Smooth muscle cell (in vitro differentiated cells): ENCODE measurements at regions not wholly inside any gene's neighbourhood (a gene's known extent, or its start where the extent isn't known, plus 50 kb on each side); places are given as distances from the start of the nearest gene placed in this dataset.

Experiments used
- DNase-seq: peaks from one replicate; lab custom pipeline; 2025; ENCODE audit not compliant: unreplicated experiment; lab: John Stamatoyannopoulos, UW
- H2AFZ ChIP-seq: fragments of 200-600 bp; sonication (generic); 2 replicates; pipeline ENCODE4 v1.6.0; 2016; ENCODE audit warnings: antibody characterized with exemption, low read depth, mild to moderate bottlenecking
- H3F3A ChIP-seq: fragments of 200-600 bp; sonication (generic); 2 replicates; pipeline ENCODE4 v1.6.0; 2017; ENCODE audit warnings: antibody characterized with exemption, low read depth
- H3K27ac ChIP-seq: fragments of 200-600 bp; sonication (generic); 2 replicates; pipeline ENCODE4 v1.5.1; 2016; ENCODE audit warnings: low read depth, mild to moderate bottlenecking
- H3K27me3 ChIP-seq: fragments of 200-600 bp; sonication (generic); 2 replicates; pipeline ENCODE4 v1.6.1; 2016; ENCODE audit warnings: low read depth, mild to moderate bottlenecking
- H3K36me3 ChIP-seq: fragments of 200-600 bp; sonication (generic); 2 replicates; pipeline ENCODE4 v1.5.1; 2016; ENCODE audit warnings: low read depth
- H3K4me1 ChIP-seq: fragments of 200-600 bp; sonication (generic); 2 replicates; pipeline ENCODE4 v1.5.1; 2016; ENCODE audit warnings: low read depth
- H3K4me2 ChIP-seq: fragments of 200-600 bp; sonication (generic); 2 replicates; pipeline ENCODE4 v1.6.0; 2016; ENCODE audit warnings: mild to moderate bottlenecking
- H3K4me3 ChIP-seq: fragments of 200-600 bp; sonication (generic); 2 replicates; pipeline ENCODE4 v1.5.1; 2016; ENCODE audit warnings: mild to moderate bottlenecking
- H3K79me2 ChIP-seq: fragments of 200-600 bp; sonication (generic); 2 replicates; pipeline ENCODE4 v1.6.0; 2016; ENCODE audit warnings: low read depth, mild to moderate bottlenecking
- H3K9ac ChIP-seq: fragments of 200-600 bp; sonication (generic); 2 replicates; pipeline ENCODE4 v1.6.0; 2016; ENCODE audit warnings: low read depth
- H3K9me3 ChIP-seq: fragments of 200-600 bp; sonication (generic); replicated peaks from 2 replicates; pipeline ENCODE4 v1.5.1; 2016; ENCODE audit warnings: low read depth
- H4K20me1 ChIP-seq: fragments of 200-600 bp; sonication (generic); 2 replicates; pipeline ENCODE4 v1.6.0; 2016; ENCODE audit warnings: low read depth
- CTCF ChIP-seq: fragments of 200-600 bp; sonication (generic); IDR thresholded peaks from 2 replicates; pipeline ENCODE4 v1.5.1; 2017; ENCODE audit warnings: borderline replicate concordance, mild to moderate bottlenecking, antibody characterized with exemption; ENCODE audit not compliant: insufficient read depth, poor library complexity, severe bottlenecking
- WGBS: methylation state at CpG from one replicate; pipeline ENCODE4 v1.1.7; 2016; ENCODE audit warnings: low lambda C conversion rate; 5-methylcytosine and 5-hydroxymethylcytosine counted together

- Histone ChIP-seq H3K9me3 (no peaks in the 10 kb centered on the region), H3K4me2 (no peak overlapping the region), H3K27ac (no peak overlapping the region), H3K27me3 (no peaks in the 10 kb centered on the region), H3K9ac (no peak overlapping the region), H3K4me3 (no peak overlapping the region), H3K36me3 (no peaks in the 10 kb centered on the region), H3K4me1 (no peaks in the 10 kb centered on the region), H4K20me1 (no peaks in the 10 kb centered on the region), H3F3A (no peaks in the 10 kb centered on the region), H2AFZ (no peak overlapping the region), H3K79me2 (no peaks in the 10 kb centered on the region)
- no peak for DNase-seq
- no peak for TF ChIP-seq CTCF
- 71% methylated on average over 4 of the region's 4 CpGs for WGBS
Measured at GRCh38 chr22:49709464-49709863, 118.2 kb downstream of the BRD1 start.

GRCh38 chr22:49705972-49706352, 121.7 kb downstream of the BRD1 start:
- no peaks in the 10 kb centered on the region for H3K27me3 ChIP-seq
- no peak overlapping the region for H2AFZ ChIP-seq
- H3F3A ChIP-seq: no peaks in the 10 kb centered on the region
- H3K4me1 ChIP-seq: no peaks in the 10 kb centered on the region
- TF ChIP-seq CTCF: no peak
- no peaks in the 10 kb centered on the region for H3K36me3 ChIP-seq
- 96% methylated on average over 13 of the region's 13 CpGs for WGBS
- H3K4me3 ChIP-seq: no peak overlapping the region
- H3K27ac ChIP-seq: no peak overlapping the region
- no peak for DNase-seq
- H4K20me1 ChIP-seq: no peaks in the 10 kb centered on the region
- H3K4me2 ChIP-seq: no peak overlapping the region
- H3K9ac ChIP-seq: no peak overlapping the region
- H3K79me2 ChIP-seq: no peaks in the 10 kb centered on the region
- no peaks in the 10 kb centered on the region for H3K9me3 ChIP-seq

GRCh38 chr22:49705216-49705971, 122.3 kb downstream of the BRD1 start:
- TF ChIP-seq CTCF: no peak
- H3K9ac ChIP-seq: no peak overlapping the region
- H2AFZ ChIP-seq: no peak overlapping the region
- H3K27ac ChIP-seq: no peak overlapping the region
- H3K9me3 ChIP-seq: no peaks in the 10 kb centered on the region
- no peaks in the 10 kb centered on the region for H3K27me3 ChIP-seq
- no peaks in the 10 kb centered on the region for H3F3A ChIP-seq
- no peaks in the 10 kb centered on the region for H3K79me2 ChIP-seq
- no peak overlapping the region for H3K4me3 ChIP-seq
- no peaks in the 10 kb centered on the region for H3K4me1 ChIP-seq
- WGBS: 88% methylated on average over 21 of the region's 22 CpGs
- H3K36me3 ChIP-seq: no peaks in the 10 kb centered on the region
- no peaks in the 10 kb centered on the region for H4K20me1 ChIP-seq
- no peak overlapping the region for H3K4me2 ChIP-seq
- no peak for DNase-seq
